H9 (cell line): ENCODE measurements at regions not wholly inside any gene's neighbourhood (a gene's known extent, or its start where the extent isn't known, plus 50 kb on each side); places are given as distances from the start of the nearest gene placed in this dataset.

ENCODE experiments used
- DNase-seq: peaks from one replicate; pipeline ENCODE4 v3.0.0-alpha.2; 2017
- H2AFZ ChIP-seq: one replicate; pipeline ENCODE4 v1.6.1; 2013; ENCODE audit warnings: mild to moderate bottlenecking, low read length, control low read depth, moderate library complexity
- H2AK5ac ChIP-seq: 2 replicates; pipeline ENCODE4 v1.6.1; 2013; ENCODE audit warnings: low read length, control low read depth, mixed read lengths; ENCODE audit not compliant: insufficient read length
- H2BK120ac ChIP-seq: one replicate; pipeline ENCODE4 v1.6.1; 2013; ENCODE audit warnings: low read depth, mild to moderate bottlenecking, low read length, control low read depth, inconsistent platforms; ENCODE audit not compliant: poor library complexity, severe bottlenecking
- H2BK12ac ChIP-seq: 2 replicates; pipeline ENCODE4 v1.6.1; 2013; ENCODE audit warnings: low read length, control low read depth, mixed read lengths, low read depth; ENCODE audit not compliant: insufficient read length
- H2BK15ac ChIP-seq: 2 replicates; pipeline ENCODE4 v1.6.1; 2013; ENCODE audit warnings: low read depth, low read length, control low read depth
- H2BK20ac ChIP-seq: one replicate; pipeline ENCODE4 v1.6.1; 2013; ENCODE audit warnings: low read depth, mild to moderate bottlenecking, low read length, control low read depth, inconsistent platforms; ENCODE audit not compliant: poor library complexity, severe bottlenecking
- H2BK5ac ChIP-seq: 2 replicates; pipeline ENCODE4 v1.6.1; 2013; ENCODE audit warnings: low read length, control low read depth, mixed read lengths; ENCODE audit not compliant: insufficient read length
- H3K14ac ChIP-seq: 2 replicates; pipeline ENCODE4 v1.6.1; 2013; ENCODE audit warnings: low read length, control low read depth; ENCODE audit not compliant: insufficient read depth
- H3K18ac ChIP-seq: 2 replicates; pipeline ENCODE4 v1.6.1; 2013; ENCODE audit warnings: low read depth, mild to moderate bottlenecking, mixed read lengths, low read length, control low read depth; ENCODE audit not compliant: insufficient read length
- H3K23ac ChIP-seq: 2 replicates; pipeline ENCODE4 v1.6.1; 2013; ENCODE audit warnings: low read length, control low read depth, mixed read lengths, low read depth; ENCODE audit not compliant: insufficient read length
- H3K23me2 ChIP-seq: 2 replicates; pipeline ENCODE4 v1.6.1; 2013; ENCODE audit warnings: low read depth, mild to moderate bottlenecking, mixed read lengths, low read length, control low read depth; ENCODE audit not compliant: insufficient read length, poor library complexity, severe bottlenecking
- H3K27ac ChIP-seq: 2 replicates; pipeline ENCODE4 v1.5.1; 2013; ENCODE audit warnings: low read length, control low read depth, mixed read lengths, low read depth; ENCODE audit not compliant: insufficient read length
- H3K27me3 ChIP-seq: 2 replicates; pipeline ENCODE4 v1.6.1; 2013; ENCODE audit warnings: low read length, control low read depth, inconsistent platforms; ENCODE audit not compliant: insufficient read depth
- H3K4ac ChIP-seq: 2 replicates; pipeline ENCODE4 v1.6.1; 2013; ENCODE audit warnings: low read depth, mild to moderate bottlenecking, control low read depth, inconsistent platforms, low read length, moderate library complexity
- H3K4me1 ChIP-seq: 2 replicates; pipeline ENCODE4 v1.6.1; 2013; ENCODE audit warnings: low read length, control low read depth, inconsistent platforms; ENCODE audit not compliant: insufficient read depth
- H3K4me2 ChIP-seq: 2 replicates; pipeline ENCODE4 v1.6.1; 2013; ENCODE audit warnings: low read length, control low read depth, mixed read lengths; ENCODE audit not compliant: insufficient read length, insufficient read depth
- H3K56ac ChIP-seq: 2 replicates; pipeline ENCODE4 v1.6.1; 2013; ENCODE audit warnings: low read depth, mild to moderate bottlenecking, mixed read lengths, low read length, control low read depth; ENCODE audit not compliant: insufficient read length
- H3K79me1 ChIP-seq: 2 replicates; pipeline ENCODE4 v1.6.1; 2013; ENCODE audit warnings: low read depth, mild to moderate bottlenecking, moderate library complexity, low read length, control low read depth, inconsistent platforms; ENCODE audit not compliant: insufficient read depth, poor library complexity, severe bottlenecking
- H3K79me2 ChIP-seq: 2 replicates; pipeline ENCODE4 v1.6.1; 2013; ENCODE audit warnings: low read length, control low read depth, inconsistent platforms; ENCODE audit not compliant: insufficient read depth
- H3K9ac ChIP-seq: 2 replicates; pipeline ENCODE4 v1.6.1; 2013; ENCODE audit warnings: low read length, control low read depth, mixed read lengths; ENCODE audit not compliant: insufficient read length; ENCODE audit errors: extremely low read depth
- H3K9me3 ChIP-seq: one replicate; pipeline ENCODE4 v1.6.1; 2013; ENCODE audit warnings: low read depth, low read length, inconsistent platforms; ENCODE audit not compliant: control insufficient read depth
- H3T11ph ChIP-seq: one replicate; pipeline ENCODE4 v1.6.1; 2013; ENCODE audit warnings: mild to moderate bottlenecking, low read length, control low read depth, inconsistent platforms
- H4K20me1 ChIP-seq: one replicate; pipeline ENCODE4 v1.6.1; 2013; ENCODE audit not compliant: control insufficient read depth, insufficient read length, insufficient read depth
- H4K5ac ChIP-seq: 2 replicates; pipeline ENCODE4 v1.6.1; 2013; ENCODE audit warnings: low read depth, mild to moderate bottlenecking, mixed read lengths, low read length, control low read depth; ENCODE audit not compliant: insufficient read length
- H4K8ac ChIP-seq: replicated peaks from 2 replicates; pipeline ENCODE4 v1.6.1; 2013; ENCODE audit warnings: low read length, control low read depth, mixed read lengths, low read depth; ENCODE audit not compliant: insufficient read length
- H4K91ac ChIP-seq: 2 replicates; pipeline ENCODE4 v1.6.1; 2013; ENCODE audit warnings: low read depth, mild to moderate bottlenecking, moderate library complexity, mixed read lengths, low read length, control low read depth; ENCODE audit not compliant: insufficient read length
- H3K27ac Mint-ChIP-seq, 3 experiments: 2 replicates in 2 of 3; 3 replicates in 1 of 3; pipeline ENCODE4 v1.8.0; 2020 to 2021; ENCODE audit warnings: mixed read lengths in 3 of 3, mild to moderate bottlenecking in 1 of 3, moderate library complexity in 1 of 3
- H3K27me3 Mint-ChIP-seq: 2 replicates; pipeline ENCODE4 v1.8.0; 2021; ENCODE audit warnings: low read depth, mild to moderate bottlenecking, moderate library complexity, mixed read lengths
- H3K36me3 Mint-ChIP-seq, 3 experiments: 2 replicates in 2 of 3; 3 replicates in 1 of 3; pipeline ENCODE4 v1.8.0; 2020 to 2021; ENCODE audit warnings: low read depth in 3 of 3, mixed read lengths in 3 of 3; ENCODE audit not compliant: insufficient read depth in 1 of 3
- H3K4me1 Mint-ChIP-seq, 2 experiments: 2 replicates each; pipeline ENCODE4 v1.8.0; 2020; ENCODE audit warnings: mixed read lengths in 2 of 2
- H3K4me3 Mint-ChIP-seq, 2 experiments: 2 replicates in 1 of 2; 3 replicates in 1 of 2; pipeline ENCODE4 v1.8.0; 2020 to 2021; ENCODE audit warnings: mild to moderate bottlenecking in 2 of 2, mixed read lengths in 2 of 2, moderate library complexity in 1 of 2
- H3K9me3 Mint-ChIP-seq, 2 experiments: 2 replicates in 1 of 2; 3 replicates in 1 of 2; pipeline ENCODE4 v1.8.0; 2020; ENCODE audit warnings: mild to moderate bottlenecking in 2 of 2, mixed read lengths in 2 of 2, moderate library complexity in 1 of 2
- CTCF ChIP-seq: fragments of 200-600 bp; sonication (generic); conservative IDR thresholded peaks from 3 replicates; pipeline ENCODE4 v1.8.0; 2021; ENCODE audit warnings: antibody characterized with exemption, mild to moderate bottlenecking
- WGBS: extraction: QIAGEN DNeasy Blood & Tissue Kit; methylation state at CpG from one replicate; pipeline ENCODE4 v1.1.7; 2013; ENCODE audit warnings: missing lambda C conversion rate, low lambda C conversion rate, mixed read lengths; ENCODE audit not compliant: insufficient read length; ENCODE audit errors: extremely low coverage; 5-methylcytosine and 5-hydroxymethylcytosine counted together

DNA sequence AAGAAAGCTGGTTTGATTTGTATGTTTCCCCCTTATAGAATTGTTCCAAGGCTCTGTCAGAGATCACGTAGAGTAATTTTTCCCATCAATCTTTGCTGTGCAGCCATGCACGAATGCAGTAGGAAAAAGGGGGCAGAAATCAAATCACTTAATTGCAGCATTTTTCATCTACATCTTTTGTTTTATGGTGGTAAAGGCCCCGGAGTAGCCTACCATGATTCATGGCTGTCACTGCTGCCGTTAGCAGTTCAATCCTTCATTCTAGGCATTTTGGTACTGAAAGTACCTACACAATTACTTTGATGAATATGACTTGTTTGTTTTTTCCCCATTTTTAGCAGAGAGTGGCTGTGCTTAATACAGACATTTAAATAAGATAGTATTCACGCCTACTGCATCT lies 631.9 kb upstream of the MMS22L start:
- Histone ChIP-seq H3K18ac (no peak overlapping the region), H4K20me1 (no peaks in the 10 kb centered on the region), H4K91ac (no peak overlapping the region), H2BK15ac (no peak overlapping the region), H2AK5ac (no peak overlapping the region), H4K8ac (no peak overlapping the region), H4K5ac (no peak overlapping the region), H3K56ac (no peak overlapping the region), H2AFZ (no peak overlapping the region), H3K4me2 (no peak overlapping the region), H3K79me1 (no peaks in the 10 kb centered on the region), H3K27ac (no peak overlapping the region), H2BK20ac (no peak overlapping the region), H3K23me2 (no peaks in the 10 kb centered on the region), H3K14ac (no peak overlapping the region), H3K23ac (no peak overlapping the region), H3K27me3 (no peaks in the 10 kb centered on the region), H2BK120ac (no peak overlapping the region), H3K4me1 (peaks cover 10% of the 10 kb centered on the region; the same call in 1 of the 2 replicates), H3T11ph (no peak overlapping the region), H3K4ac (no peak overlapping the region), H2BK12ac (no peak overlapping the region), H2BK5ac (no peak overlapping the region), H3K79me2 (no peaks in the 10 kb centered on the region), H3K9me3 (no peaks in the 10 kb centered on the region), H3K9ac (no peak overlapping the region)
- DNase-seq, result no peak
- TF ChIP-seq CTCF, result no peak
- WGBS, result no CpG with 5 or more reads among the region's 5 CpGs
- Mint-ChIP-seq H3K36me3 (no peaks in the 10 kb centered on the region), H3K9me3 (no peaks in the 10 kb centered on the region), H3K27ac (no peak overlapping the region), H3K4me3 (no peak overlapping the region), H3K4me1 (peaks cover 28 to 39% of the 10 kb centered on the region in 2 experiments), H3K27me3 (no peaks in the 10 kb centered on the region)
